Progenitor cell of endocrine pancreas (in vitro differentiated cells): ENCODE measurements at regions not wholly inside any gene's neighbourhood (a gene's known extent, or its start where the extent isn't known, plus 50 kb on each side); places are given as distances from the start of the nearest gene placed in this dataset.

Experiments used
- DNase-seq: peaks from one replicate; pipeline ENCODE4 v3.0.0; 2021; ENCODE audit warnings: low spot score; ENCODE audit not compliant: unreplicated experiment
- H3K27ac Mint-ChIP-seq: 2 replicates; pipeline ENCODE4 v1.8.0; 2021; ENCODE audit warnings: mild to moderate bottlenecking, moderate library complexity, mixed read lengths
- H3K27me3 Mint-ChIP-seq: 2 replicates; pipeline ENCODE4 v1.8.0; 2021; ENCODE audit warnings: mixed read lengths
- H3K36me3 Mint-ChIP-seq: 2 replicates; pipeline ENCODE4 v1.8.0; 2022; ENCODE audit warnings: mixed read lengths; ENCODE audit not compliant: insufficient read depth
- H3K4me1 Mint-ChIP-seq: 2 replicates; pipeline ENCODE4 v1.8.0; 2021; ENCODE audit warnings: low read depth, mixed read lengths
- H3K4me3 Mint-ChIP-seq: 2 replicates; pipeline ENCODE4 v1.8.0; 2021; ENCODE audit warnings: low read depth, mild to moderate bottlenecking, moderate library complexity, mixed read lengths
- H3K9me3 Mint-ChIP-seq: 2 replicates; pipeline ENCODE4 v1.8.0; 2021; ENCODE audit warnings: low read depth, mixed read lengths
- CTCF ChIP-seq: fragments of 200-600 bp; sonication (generic); IDR thresholded peaks from one replicate; pipeline ENCODE4 v1.5.0; 2021; ENCODE audit warnings: antibody characterized with exemption, mild to moderate bottlenecking; ENCODE audit not compliant: unreplicated experiment

DNA sequence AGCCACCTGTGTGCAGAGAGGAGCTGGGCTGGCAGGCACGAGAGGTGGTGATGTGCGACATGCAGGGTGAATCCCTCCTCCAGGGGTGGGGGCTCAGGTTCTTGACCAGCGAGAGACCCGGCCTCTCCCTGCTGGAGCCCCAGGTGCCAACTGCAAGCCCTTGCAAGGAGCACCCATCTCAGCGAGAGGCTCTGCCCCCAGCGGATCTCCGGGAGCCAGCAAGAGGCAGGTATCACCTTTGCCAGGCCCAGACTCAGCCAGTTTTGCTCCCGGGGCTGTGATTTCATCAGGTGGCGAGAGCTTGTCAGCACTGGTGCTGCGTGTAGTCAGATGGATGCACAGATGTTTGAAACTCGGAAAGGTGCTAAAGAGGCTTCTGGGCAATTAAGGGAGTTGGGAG lies 87.7 kb downstream of the TFAP2C start:
- no peaks in the 10 kb centered on the region for H3K36me3 Mint-ChIP-seq
- no peaks in the 10 kb centered on the region for H3K9me3 Mint-ChIP-seq
- H3K4me1 Mint-ChIP-seq = no peaks in the 10 kb centered on the region
- no peak for DNase-seq
- H3K4me3 Mint-ChIP-seq = no peak overlapping the region
- H3K27me3 Mint-ChIP-seq = peaks cover 12% of the 10 kb centered on the region
- TF ChIP-seq CTCF = no peak
- H3K27ac Mint-ChIP-seq = no peak overlapping the region

- Mint-ChIP-seq H3K4me1 (no peaks in the 10 kb centered on the region), H3K27ac (no peak overlapping the region), H3K36me3 (no peaks in the 10 kb centered on the region), H3K27me3 (peaks cover 20% of the 10 kb centered on the region), H3K4me3 (no peak overlapping the region), H3K9me3 (no peaks in the 10 kb centered on the region)
- no peak for DNase-seq
- TF ChIP-seq CTCF = no peak
Measured at GRCh38 chr20:56718816-56719215, 89.7 kb downstream of the TFAP2C start.

- Mint-ChIP-seq H3K27ac (no peak overlapping the region), H3K9me3 (no peaks in the 10 kb centered on the region), H3K27me3 (peaks cover 13% of the 10 kb centered on the region), H3K4me1 (no peaks in the 10 kb centered on the region), H3K4me3 (no peak overlapping the region), H3K36me3 (no peaks in the 10 kb centered on the region)
- no peak for TF ChIP-seq CTCF
- DNase-seq = no peak
Measured at GRCh38 chr20:56720620-56721213, 91.6 kb downstream of the TFAP2C start.

DNA sequence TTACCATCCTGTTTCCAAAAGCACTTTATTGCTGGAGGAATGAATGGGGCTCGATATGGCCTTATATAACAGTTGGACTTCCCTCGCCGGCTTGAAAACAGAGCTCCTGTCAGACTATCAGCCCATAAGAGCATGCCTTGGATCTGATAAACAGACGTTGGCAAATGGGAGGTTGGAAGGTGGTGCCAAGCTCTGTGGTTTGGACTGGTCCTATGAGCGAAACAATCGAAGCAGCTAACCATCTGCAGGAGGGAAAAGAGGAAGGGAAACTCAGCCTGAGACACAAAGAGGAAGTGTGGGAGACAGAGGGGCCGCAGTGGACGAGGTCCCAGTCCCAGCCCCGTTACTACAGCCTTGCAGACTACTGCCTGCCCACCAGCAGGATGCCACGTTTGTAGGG lies 92.9 kb downstream of the TFAP2C start:
- Mint-ChIP-seq H3K4me1 (no peaks in the 10 kb centered on the region), H3K27ac (no peak overlapping the region), H3K4me3 (no peak overlapping the region), H3K27me3 (peaks cover 12% of the 10 kb centered on the region), H3K9me3 (no peaks in the 10 kb centered on the region), H3K36me3 (no peaks in the 10 kb centered on the region)
- no peak for TF ChIP-seq CTCF
- DNase-seq = no peak

- peaks cover 9% of the 10 kb centered on the region for H3K27me3 Mint-ChIP-seq
- H3K4me3 Mint-ChIP-seq = no peak overlapping the region
- no peak for TF ChIP-seq CTCF
- no peaks in the 10 kb centered on the region for H3K4me1 Mint-ChIP-seq
- no peaks in the 10 kb centered on the region for H3K9me3 Mint-ChIP-seq
- no peaks in the 10 kb centered on the region for H3K36me3 Mint-ChIP-seq
- DNase-seq = no peak
- no peak overlapping the region for H3K27ac Mint-ChIP-seq
Measured at GRCh38 chr20:56723331-56723730, 94.2 kb downstream of the TFAP2C start.
